Body of pancreas (tissue), 4 donors: ENCODE measurements at regions not wholly inside any gene's neighbourhood (a gene's known extent, or its start where the extent isn't known, plus 50 kb on each side); places are given as distances from the start of the nearest gene placed in this dataset.

Source experiments
- ATAC-seq: fragments of 150-250 bp; one replicate; pipeline ENCODE4 v1.9.1; 2016
- DNase-seq, 4 donors: peaks; one replicate each; pipeline ENCODE4 v3.0.0-alpha.2; 2019
- H3K27ac ChIP-seq, 4 donors: fragments of 200-600 bp; sonication (generic); 1 replicate in 3 of 4; 2 replicates in 1 of 4; pipeline versions ENCODE4 v1.5.1 to v1.6.1; 2016 to 2019; ENCODE audit warnings: mild to moderate bottlenecking in 1 of 4, mixed read lengths in 1 of 4, moderate library complexity in 1 of 4
- H3K27me3 ChIP-seq, 2 donors: fragments of 200-600 bp; sonication (generic); one replicate each; pipeline ENCODE4 v1.6.0; 2016; ENCODE audit warnings: mild to moderate bottlenecking in 1 of 2
- H3K36me3 ChIP-seq, 2 donors: fragments of 200-600 bp; sonication (generic); replicated peaks in 1 of 2; 2 replicates each; pipeline ENCODE4 v1.5.1; 2016; ENCODE audit warnings: low read depth in 2 of 2; ENCODE audit not compliant: insufficient read depth in 1 of 2
- H3K4me1 ChIP-seq: fragments of 200-600 bp; sonication (generic); one replicate; pipeline ENCODE4 v1.6.0; 2016
- H3K4me3 ChIP-seq, 2 donors: fragments of 200-600 bp; sonication (generic); 1 replicate in 1 of 2; 2 replicates in 1 of 2; pipeline ENCODE4 v1.5.1; 2016 to 2019
- H3K9me3 ChIP-seq, 3 donors: fragments of 200-600 bp; sonication (generic); 1 replicate in 2 of 3; 2 replicates in 1 of 3; pipeline ENCODE4 v1.5.1; 2016
- CTCF ChIP-seq, 7 experiments: fragments of 450-650 bp in 4 of 7; fragments of 200-600 bp in 3 of 7; sonication (generic) in 3 of 7; IDR thresholded peaks; one replicate each; pipeline ENCODE4 v1.5.1; 2016 to 2019; ENCODE audit warnings: antibody characterized with exemption in 7 of 7
- POLR2A ChIP-seq, 3 donors: fragments of 450-650 bp; IDR thresholded peaks; one replicate each; pipeline ENCODE4 v1.6.1; 2016; ENCODE audit warnings: antibody characterized with exemption in 3 of 3, mild to moderate bottlenecking in 2 of 3
- WGBS, 2 donors: methylation state at CpG; one replicate each; pipeline ENCODE4 v1.1.5; 2017; 5-methylcytosine and 5-hydroxymethylcytosine counted together
- intact Hi-C: fragments of 100-400 bp; cut with DNase I; formaldehyde crosslinking; loops from one replicate; pipeline ENCODE4 v1.15.1; 2023

- ATAC-seq (no peak), DNase-seq (no peak)
- intact Hi-C loops = no loop called here
- no peak for TF ChIP-seq POLR2A (IDR thresholded peaks at IDR 0.05)
- 38 to 40% methylated on average over 17 of the region's 17 CpGs for WGBS, 2 donors
- Histone ChIP-seq H3K9me3 (no peaks in the 10 kb centered on the region), H3K4me3 (no peak overlapping the region), H3K27me3 (no peaks in the 10 kb centered on the region), H3K27ac (no peak overlapping the region), H3K4me1 (peaks cover 8% of the 10 kb centered on the region), H3K36me3 (no peaks in the 10 kb centered on the region)
Measured at GRCh38 chr6:125534430-125535263, 214.8 kb upstream of the HEY2 start.

GRCh38 chr6:125537090-125537489, 212.3 kb upstream of the HEY2 start:
- no peaks in the 10 kb centered on the region for H3K36me3 ChIP-seq
- 94 to 98% methylated on average over 2 of the region's 2 CpGs for WGBS, 2 donors
- peaks cover 8% of the 10 kb centered on the region for H3K4me1 ChIP-seq
- no peak overlapping the region for H3K27ac ChIP-seq
- intact Hi-C loops = no loop called here
- no peak overlapping the region for H3K4me3 ChIP-seq
- H3K27me3 ChIP-seq = no peaks in the 10 kb centered on the region
- H3K9me3 ChIP-seq = no peaks in the 10 kb centered on the region
- TF ChIP-seq CTCF (IDR thresholded peaks at IDR 0.05) = no peak
- no peak for TF ChIP-seq POLR2A (IDR thresholded peaks at IDR 0.05)
- DNase-seq = no peak
- no peak for ATAC-seq

GRCh38 chr6:125539892-125540291, 209.5 kb upstream of the HEY2 start:
- Histone ChIP-seq H3K4me1 (no peaks in the 10 kb centered on the region), H3K4me3 (no peak overlapping the region), H3K9me3 (no peaks in the 10 kb centered on the region), H3K27ac (no peak overlapping the region), H3K36me3 (no peaks in the 10 kb centered on the region), H3K27me3 (no peaks in the 10 kb centered on the region)
- TF ChIP-seq POLR2A (IDR thresholded peaks at IDR 0.05) = no peak
- no peak for TF ChIP-seq CTCF (IDR thresholded peaks at IDR 0.05)
- DNase-seq (no peak), ATAC-seq (no peak)
- intact Hi-C loops = no loop called here
- WGBS, 2 donors = 59 to 63% methylated on average over 3 of the region's 3 CpGs

GRCh38 chr6:125544819-125545218, 204.6 kb upstream of the HEY2 start:
- intact Hi-C loops = no loop called here
- WGBS, 2 donors = 48 to 61% methylated on average over 1 of the region's 1 CpG
- no peak overlapping the region for H3K27ac ChIP-seq
- H3K4me1 ChIP-seq = no peaks in the 10 kb centered on the region
- H3K9me3 ChIP-seq = no peaks in the 10 kb centered on the region
- ATAC-seq (no peak), DNase-seq (no peak)
- no peaks in the 10 kb centered on the region for H3K27me3 ChIP-seq
- no peaks in the 10 kb centered on the region for H3K36me3 ChIP-seq
- TF ChIP-seq CTCF (IDR thresholded peaks at IDR 0.05) (no peak), POLR2A (IDR thresholded peaks at IDR 0.05) (no peak)
- no peak overlapping the region for H3K4me3 ChIP-seq

- Histone ChIP-seq H3K4me3 (no peak overlapping the region), H3K36me3 (no peaks in the 10 kb centered on the region), H3K27ac (no peak overlapping the region), H3K4me1 (no peaks in the 10 kb centered on the region), H3K9me3 (no peaks in the 10 kb centered on the region), H3K27me3 (no peaks in the 10 kb centered on the region)
- intact Hi-C loops = no loop called here
- WGBS, 2 donors = 49 to 55% methylated on average over 5 of the region's 5 CpGs
- no peak for ATAC-seq
- TF ChIP-seq POLR2A (IDR thresholded peaks at IDR 0.05) (no peak), CTCF (IDR thresholded peaks at IDR 0.05) (peak in 2 of 7 experiments; percentile 10 to 18)
- DNase-seq = peak in 3 of 4 donors; percentile 12 to 33 (median 21)
Measured at GRCh38 chr6:125546841-125547251, 202.6 kb upstream of the HEY2 start.
